Heart left ventricle (tissue), 16 donors: ENCODE measurements at regions not wholly inside any gene's neighbourhood (a gene's known extent, or its start where the extent isn't known, plus 50 kb on each side); places are given as distances from the start of the nearest gene placed in this dataset.

Experiments
- ATAC-seq, 4 donors: fragments of 200-7000 bp; cut with Tn5 transposase; one replicate each; pipeline ENCODE4 v1.9.1; 2020 to 2022; ENCODE audit warnings: moderate library complexity in 4 of 4, mild to moderate bottlenecking in 3 of 4, moderate number of reproducible peaks in 1 of 4
- DNase-seq, 5 donors: peaks; one replicate each; pipeline ENCODE4 v3.0.0-alpha.2; 2020
- H3K27ac ChIP-seq, 12 donors: fragments of 200-600 bp; sonication (generic) in 4 of 12; one replicate each; pipeline versions ENCODE4 v1.5.0 to v1.8.0; 2016 to 2022; ENCODE audit warnings: mild to moderate bottlenecking in 2 of 12
- H3K27me3 ChIP-seq, 9 donors: fragments of 200-600 bp; sonication (generic) in 2 of 9; one replicate each; pipeline versions ENCODE4 v1.5.1 to v1.8.0; 2016 to 2022; ENCODE audit warnings: mild to moderate bottlenecking in 3 of 9
- H3K36me3 ChIP-seq, 9 donors: fragments of 200-600 bp; sonication (generic) in 2 of 9; one replicate each; pipeline versions ENCODE4 v1.5.0 to v1.8.0; 2018 to 2022; ENCODE audit warnings: mild to moderate bottlenecking in 2 of 9
- H3K4me1 ChIP-seq, 12 donors: fragments of 200-600 bp; sonication (generic) in 4 of 12; one replicate each; pipeline versions ENCODE4 v1.5.0 to v1.8.0; 2016 to 2022; ENCODE audit warnings: mild to moderate bottlenecking in 3 of 12
- H3K4me3 ChIP-seq, 12 donors: fragments of 200-600 bp; sonication (generic) in 4 of 12; one replicate each; pipeline versions ENCODE4 v1.5.0 to v1.8.0; 2017 to 2022; ENCODE audit warnings: mild to moderate bottlenecking in 9 of 12, moderate library complexity in 4 of 12
- H3K9me3 ChIP-seq, 12 donors: fragments of 200-600 bp; sonication (generic) in 4 of 12; one replicate each; pipeline versions ENCODE4 v1.5.0 to v1.8.0; 2016 to 2022; ENCODE audit warnings: mild to moderate bottlenecking in 1 of 12
- POLR2A ChIP-seq, 2 donors: fragments of 450-650 bp; IDR thresholded peaks; one replicate each; pipeline ENCODE4 v1.6.1; 2017; ENCODE audit warnings: antibody characterized with exemption in 2 of 2, mild to moderate bottlenecking in 2 of 2, moderate library complexity in 2 of 2
- WGBS, 4 donors: extraction: QIAGEN DNeasy Blood & Tissue Kit in 2 of 4; methylation state at CpG; one replicate each; pipeline versions ENCODE4 v1.1.5 to v1.1.7; 2013 to 2018; 5-methylcytosine and 5-hydroxymethylcytosine counted together
- intact Hi-C, 10 donors: fragments of 100-400 bp; cut with DNase I; formaldehyde crosslinking; loops; one replicate each; pipeline versions ENCODE4 v1.11.1 to v1.14.2; 2022
- TF ChIP-seq, protein P1 (sequence below), 12 donors: fragments of 200-600 bp; sonication (generic) in 4 of 12; IDR thresholded peaks; one replicate each; pipeline versions ENCODE4 v1.5.0 to v1.8.0; 2018 to 2022; ENCODE audit warnings: antibody characterized with exemption in 12 of 12, mild to moderate bottlenecking in 5 of 12
- donor health status: ischemic (EF 13 %, LVEDD 7.1; RV severe dilation, severe dysfunction).
- donor health status: healthy with polysubstance abuse.
- donor health status: DM: no; HTN: yes; CAD: no.
- donor health status: DM: no; HTN: no; CAD: no.
- donor health status: ischemic (EF 25% LVEDD 6.9; RV normal size, moderate dysfunction).
- donor health status: ischemic (EF 25% LVEDD 5.7; RV mildly dilated, moderate dysfunction).
- donor health status: healthy.
- donor health status: DM: yes; HTN: yes; CAD: no.
- donor health status: ischemic (EF 35%, LVEDD 5.7; RV mildly dilated, moderate dysfunction).
- donor health status: nonischemic (EF 11% LVEDD 7.7; RV severe dilation, severe dysfunction).
- donor health status: DM: yes; HTN: yes; CAD: no.
- donor health status: PGD.
- donor health status: ischemic (EF 29% LVEDD 5.4; RV normal size, mild dysfunction).
- donor health status: nonischemic (EF 23%, LVEDD 6.1; RV moderate dilation, normal function).

DNA sequence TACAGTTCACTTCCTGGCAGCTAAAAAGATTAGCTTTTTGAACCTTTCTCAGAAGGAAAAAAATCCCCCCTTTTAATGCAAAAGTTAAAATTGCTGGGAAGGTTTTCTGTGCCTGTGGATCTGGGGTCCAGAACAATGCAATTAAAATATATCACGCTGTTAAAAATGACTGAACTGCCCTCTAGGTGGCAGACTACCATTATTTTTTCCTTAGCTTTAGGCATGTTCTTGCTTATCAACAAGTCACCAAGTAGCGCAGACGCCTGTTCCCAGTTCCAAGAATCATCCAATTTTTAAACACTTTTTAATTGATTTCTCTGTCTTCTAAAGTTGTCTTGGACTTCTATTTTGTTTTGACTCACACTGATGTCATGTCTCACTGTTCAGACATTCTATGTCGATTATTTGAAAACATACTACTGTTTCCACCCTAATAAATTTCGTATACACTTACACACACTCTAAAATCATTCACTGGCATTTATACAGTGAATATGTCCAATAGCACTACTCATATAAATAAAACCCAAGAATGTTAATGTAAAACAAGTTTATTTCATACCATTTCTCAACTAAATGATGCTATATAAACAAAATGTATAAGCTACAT lies 661.6 kb downstream of the RAPGEF2 start:
- no peaks in the 10 kb centered on the region for H3K27me3 ChIP-seq
- peaks cover 0 to 5% (median 0%) of the 10 kb centered on the region in 12 donors for H3K9me3 ChIP-seq
- TF ChIP-seq POLR2A (IDR thresholded peaks at IDR 0.05), result no peak
- TF ChIP-seq, protein P1, sequence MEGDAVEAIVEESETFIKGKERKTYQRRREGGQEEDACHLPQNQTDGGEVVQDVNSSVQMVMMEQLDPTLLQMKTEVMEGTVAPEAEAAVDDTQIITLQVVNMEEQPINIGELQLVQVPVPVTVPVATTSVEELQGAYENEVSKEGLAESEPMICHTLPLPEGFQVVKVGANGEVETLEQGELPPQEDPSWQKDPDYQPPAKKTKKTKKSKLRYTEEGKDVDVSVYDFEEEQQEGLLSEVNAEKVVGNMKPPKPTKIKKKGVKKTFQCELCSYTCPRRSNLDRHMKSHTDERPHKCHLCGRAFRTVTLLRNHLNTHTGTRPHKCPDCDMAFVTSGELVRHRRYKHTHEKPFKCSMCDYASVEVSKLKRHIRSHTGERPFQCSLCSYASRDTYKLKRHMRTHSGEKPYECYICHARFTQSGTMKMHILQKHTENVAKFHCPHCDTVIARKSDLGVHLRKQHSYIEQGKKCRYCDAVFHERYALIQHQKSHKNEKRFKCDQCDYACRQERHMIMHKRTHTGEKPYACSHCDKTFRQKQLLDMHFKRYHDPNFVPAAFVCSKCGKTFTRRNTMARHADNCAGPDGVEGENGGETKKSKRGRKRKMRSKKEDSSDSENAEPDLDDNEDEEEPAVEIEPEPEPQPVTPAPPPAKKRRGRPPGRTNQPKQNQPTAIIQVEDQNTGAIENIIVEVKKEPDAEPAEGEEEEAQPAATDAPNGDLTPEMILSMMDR (IDR thresholded peaks at IDR 0.05), result peak; percentile 17 to 61 (median 36)
- ATAC-seq (peak in 1 of 4 donors; percentile 46), DNase-seq (no peak)
- no peak overlapping the region for H3K27ac ChIP-seq
- H3K4me3 ChIP-seq, result no peak overlapping the region
- intact Hi-C loops, result no loop called here
- 25 to 32% (median 29%) methylated on average over 5 of the region's 5 CpGs for WGBS, 4 donors
- H3K36me3 ChIP-seq, result no peaks in the 10 kb centered on the region
- H3K4me1 ChIP-seq, result no peaks in the 10 kb centered on the region

DNA sequence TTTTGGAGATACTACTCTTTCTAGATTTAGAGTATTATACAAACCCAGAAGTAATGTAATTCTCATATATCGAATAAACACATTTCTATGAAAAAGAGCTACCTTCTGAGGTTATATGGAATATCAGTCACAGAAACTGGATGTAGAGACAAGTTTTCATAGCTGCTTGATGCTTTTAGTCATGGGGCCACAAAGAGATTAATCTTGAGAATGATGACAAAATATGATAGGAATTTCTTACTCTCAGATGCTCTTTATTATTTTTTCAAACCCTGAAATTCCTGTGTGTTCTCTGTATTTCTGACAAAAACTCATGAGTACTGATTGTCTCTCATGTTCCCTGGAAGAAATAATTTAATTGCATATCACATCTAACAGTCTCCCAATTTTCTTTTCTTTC lies 662.5 kb downstream of the RAPGEF2 start:
- 88 to 96% (median 94%) methylated on average over 1 of the region's 1 CpG for WGBS, 4 donors
- no peak for DNase-seq
- Histone ChIP-seq H3K4me1 (no peaks in the 10 kb centered on the region), H3K27ac (no peak overlapping the region), H3K9me3 (peaks cover 0 to 5% (median 0%) of the 10 kb centered on the region in 12 donors), H3K36me3 (no peaks in the 10 kb centered on the region), H3K27me3 (no peaks in the 10 kb centered on the region), H3K4me3 (no peak overlapping the region)
- intact Hi-C loops, result no loop called here
- ATAC-seq, result no peak
- TF ChIP-seq POLR2A (IDR thresholded peaks at IDR 0.05), result no peak
- TF ChIP-seq, protein P1 (IDR thresholded peaks at IDR 0.05), result no peak

DNA sequence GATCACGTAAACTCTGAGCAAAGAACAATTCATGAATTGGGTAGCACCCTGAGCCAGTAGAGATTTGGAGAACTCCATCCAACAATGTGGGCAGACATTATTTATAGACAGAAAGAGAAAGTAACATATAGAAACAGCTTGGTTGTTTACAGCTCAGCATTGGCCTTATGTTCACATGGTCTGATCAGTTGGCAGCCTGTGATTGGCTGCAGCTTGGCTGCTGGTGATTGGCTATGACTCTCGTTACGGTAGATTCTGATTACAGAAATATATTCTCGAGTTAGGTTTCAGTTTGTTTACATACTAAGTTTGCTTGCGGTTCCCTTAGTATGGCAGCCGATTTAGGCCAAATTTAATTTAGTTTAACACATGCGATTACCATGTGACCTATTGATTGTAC lies 663.4 kb downstream of the RAPGEF2 start:
- no peaks in the 10 kb centered on the region for H3K36me3 ChIP-seq
- H3K4me1 ChIP-seq, result no peaks in the 10 kb centered on the region
- H3K4me3 ChIP-seq, result no peak overlapping the region
- DNase-seq, result no peak
- no peak for TF ChIP-seq POLR2A (IDR thresholded peaks at IDR 0.05)
- TF ChIP-seq, protein P1 (IDR thresholded peaks at IDR 0.05), result no peak
- 77 to 81% (median 78%) methylated on average over 7 of the region's 7 CpGs for WGBS, 4 donors
- intact Hi-C loops, result no loop called here
- ATAC-seq, result no peak
- no peaks in the 10 kb centered on the region for H3K27me3 ChIP-seq
- peaks cover 0 to 5% (median 0%) of the 10 kb centered on the region in 12 donors for H3K9me3 ChIP-seq
- H3K27ac ChIP-seq, result no peak overlapping the region

DNA sequence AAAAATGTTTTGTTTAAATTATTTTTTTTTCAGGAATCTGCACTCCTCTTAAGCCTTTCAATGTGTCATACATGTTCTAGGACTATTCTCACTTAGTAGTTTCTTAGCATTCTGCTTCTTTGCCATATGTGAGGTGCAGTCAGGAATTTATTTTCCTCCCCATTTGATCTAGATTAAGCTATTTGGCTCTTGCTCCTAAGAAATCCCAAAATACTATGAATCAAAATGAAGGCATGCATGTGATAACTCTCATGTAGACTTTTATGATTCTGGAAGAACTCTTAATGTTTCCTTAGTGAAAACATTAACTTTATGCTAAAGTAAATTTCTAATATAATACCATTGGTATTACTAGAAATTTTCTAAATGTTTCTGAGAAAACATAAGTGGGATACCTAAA lies 664.5 kb downstream of the RAPGEF2 start:
- intact Hi-C loops, result no loop called here
- Histone ChIP-seq H3K27ac (no peak overlapping the region), H3K36me3 (no peaks in the 10 kb centered on the region), H3K4me3 (no peak overlapping the region), H3K4me1 (no peaks in the 10 kb centered on the region), H3K27me3 (no peaks in the 10 kb centered on the region), H3K9me3 (peaks cover 0 to 5% (median 0%) of the 10 kb centered on the region in 12 donors)
- ATAC-seq, result no peak
- DNase-seq, result no peak
- TF ChIP-seq POLR2A (IDR thresholded peaks at IDR 0.05), result no peak
- TF ChIP-seq, protein P1 (IDR thresholded peaks at IDR 0.05), result no peak
